ENCODE measurements at regions not wholly inside any gene's neighbourhood (a gene's known extent, or its start where the extent isn't known, plus 50 kb on each side); places are given as distances from the start of the nearest gene placed in this dataset.

DNA sequence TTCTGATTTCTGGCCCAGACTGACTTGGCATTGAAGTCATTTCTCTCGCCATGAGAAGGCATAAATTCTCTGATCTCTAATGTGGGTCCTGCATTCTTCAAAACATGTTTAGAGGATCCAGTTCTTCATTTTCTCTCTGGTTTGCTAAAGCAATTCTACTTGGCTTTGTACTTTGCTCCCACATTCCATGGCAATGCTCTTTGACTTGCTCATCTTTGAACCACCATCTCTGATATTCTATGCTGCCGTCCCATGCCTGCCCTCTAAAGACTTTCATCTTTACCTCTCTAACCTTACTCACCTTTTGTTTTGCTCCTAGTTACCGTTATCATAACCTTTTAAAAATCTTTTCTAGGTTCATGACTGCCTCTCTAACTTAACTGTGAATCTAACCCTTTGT, 366.9 kb downstream of the KIF4B start:
- Histone ChIP-seq H3K4me2 (ENCODE audit: insufficient read depth, low read length) (no peak overlapping the region), H3K9me3 (replicated peaks; ENCODE audit: control insufficient read depth, insufficient read depth, low read length) (no peaks in the 10 kb centered on the region), H3K36me3 (ENCODE audit: control insufficient read depth in 2 of 2, extremely low read depth in 1 of 2, insufficient read depth in 2 of 2, low read length in 2 of 2) (no peaks in the 10 kb centered on the region), H4K20me1 (replicated peaks; ENCODE audit: control insufficient read depth, extremely low read depth, insufficient read depth, low read length) (no peaks in the 10 kb centered on the region), H3K27me3 (ENCODE audit: control insufficient read depth in 2 of 2, insufficient read depth in 2 of 2, low read length in 2 of 2) (no peaks in the 10 kb centered on the region), H3K4me3 (replicated peaks in 1 of 3; ENCODE audit: insufficient read depth in 1 of 3, low read depth in 1 of 3, low read length in 3 of 3) (no peak overlapping the region), H3K79me2 (ENCODE audit: control insufficient read depth, insufficient read depth, low read length) (no peaks in the 10 kb centered on the region), H3K4me1 (ENCODE audit: control insufficient read depth, extremely low read depth, insufficient read depth, low read length) (no peaks in the 10 kb centered on the region), H2AFZ (ENCODE audit: low read depth, low read length) (no peak overlapping the region), H3K9ac (replicated peaks; ENCODE audit: extremely low read depth, insufficient read depth, low read length) (no peak overlapping the region), H3K27ac (ENCODE audit: insufficient read depth, low read depth, low read length) (no peak overlapping the region), H3K9me1 (replicated peaks; ENCODE audit: control insufficient read depth, extremely low read depth, insufficient read depth, low read length) (no peaks in the 10 kb centered on the region)
- dilution Hi-C loops (cut with MboI; ENCODE audit: extremely low pct_ligation_motif_present, low sequenced_read_pairs) (no loop called here), intact Hi-C loops (cut with micrococcal nuclease) (no loop called here)
- TF ChIP-seq, protein P1, sequence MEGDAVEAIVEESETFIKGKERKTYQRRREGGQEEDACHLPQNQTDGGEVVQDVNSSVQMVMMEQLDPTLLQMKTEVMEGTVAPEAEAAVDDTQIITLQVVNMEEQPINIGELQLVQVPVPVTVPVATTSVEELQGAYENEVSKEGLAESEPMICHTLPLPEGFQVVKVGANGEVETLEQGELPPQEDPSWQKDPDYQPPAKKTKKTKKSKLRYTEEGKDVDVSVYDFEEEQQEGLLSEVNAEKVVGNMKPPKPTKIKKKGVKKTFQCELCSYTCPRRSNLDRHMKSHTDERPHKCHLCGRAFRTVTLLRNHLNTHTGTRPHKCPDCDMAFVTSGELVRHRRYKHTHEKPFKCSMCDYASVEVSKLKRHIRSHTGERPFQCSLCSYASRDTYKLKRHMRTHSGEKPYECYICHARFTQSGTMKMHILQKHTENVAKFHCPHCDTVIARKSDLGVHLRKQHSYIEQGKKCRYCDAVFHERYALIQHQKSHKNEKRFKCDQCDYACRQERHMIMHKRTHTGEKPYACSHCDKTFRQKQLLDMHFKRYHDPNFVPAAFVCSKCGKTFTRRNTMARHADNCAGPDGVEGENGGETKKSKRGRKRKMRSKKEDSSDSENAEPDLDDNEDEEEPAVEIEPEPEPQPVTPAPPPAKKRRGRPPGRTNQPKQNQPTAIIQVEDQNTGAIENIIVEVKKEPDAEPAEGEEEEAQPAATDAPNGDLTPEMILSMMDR (IDR thresholded peaks at IDR 0.05; ENCODE audit: extremely low read depth in 1 of 2, insufficient read depth in 1 of 2, low read depth in 1 of 2, low read length in 2 of 2), result no peak
- no peak for TF ChIP-seq MAX (IDR thresholded peaks at IDR 0.05; ENCODE audit: insufficient read depth, insufficient read length)
- TF ChIP-seq MYC (IDR thresholded peaks at IDR 0.05; ENCODE audit: low read depth, low read length), result no peak
- TF ChIP-seq FOS (IDR thresholded peaks at IDR 0.05; ENCODE audit: borderline replicate concordance, insufficient read depth, low read length), result no peak
- no peak for TF ChIP-seq POLR2A (IDR thresholded peaks at IDR 0.05; ENCODE audit: low read depth, low read length)
- no peak for TF ChIP-seq GATA2 (IDR thresholded peaks at IDR 0.05; ENCODE audit: insufficient read depth, insufficient read length, low read depth, low read length)
- TF ChIP-seq POLR2AphosphoS5 (IDR thresholded peaks at IDR 0.05; ENCODE audit: insufficient read depth, low read depth, low read length), result no peak
- no peak for TF ChIP-seq JUN (IDR thresholded peaks at IDR 0.05; ENCODE audit: borderline replicate concordance, insufficient read depth, insufficient read length, low read depth)
- TF ChIP-seq EZH2 (IDR thresholded peaks at IDR 0.05; ENCODE audit: borderline replicate concordance, low read depth, low read length, severe bottlenecking), result no peak
- DNase-seq (ENCODE audit: low read depth, low spot score) (no peak), FAIRE-seq (no peak)
- no TSS peak for BruUV-seq (replicated peaks)
- CTCF ChIA-PET, result no interaction called here
- POLR2A ChIA-PET, result no interaction called here

Data from endothelial cell of umbilical vein (primary cell).